GM12872 (cell line): ENCODE measurements at regions not wholly inside any gene's neighbourhood (a gene's known extent, or its start where the extent isn't known, plus 50 kb on each side); places are given as distances from the start of the nearest gene placed in this dataset.

Experiments
- TF ChIP-seq, protein P1 (sequence below): IDR thresholded peaks from 3 replicates; pipeline ENCODE4 v1.5.1; 2011; ENCODE audit warnings: low read depth, mild to moderate bottlenecking, low read length, moderate library complexity; ENCODE audit not compliant: insufficient read depth

DNA sequence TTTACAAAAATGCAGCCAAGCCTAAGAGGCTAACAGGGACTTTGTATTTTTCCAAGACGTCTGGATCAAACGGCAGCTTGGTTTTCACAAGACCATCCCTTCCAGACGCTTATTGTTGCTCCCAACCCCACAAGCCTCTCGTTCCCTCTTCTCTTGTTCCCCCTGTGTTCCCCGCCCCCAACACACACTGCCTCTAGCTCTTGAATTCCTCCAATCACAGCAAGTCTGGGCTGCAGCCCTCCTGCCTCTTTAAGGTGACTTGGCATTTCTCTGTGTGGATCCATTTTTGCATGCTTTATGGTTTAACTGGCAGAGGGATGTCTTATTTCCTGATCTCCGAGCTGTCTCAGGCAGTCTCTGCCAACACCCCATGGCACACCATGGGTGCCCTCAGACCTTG lies 182.2 kb downstream of the ABHD5 start:
- TF ChIP-seq, protein P1, sequence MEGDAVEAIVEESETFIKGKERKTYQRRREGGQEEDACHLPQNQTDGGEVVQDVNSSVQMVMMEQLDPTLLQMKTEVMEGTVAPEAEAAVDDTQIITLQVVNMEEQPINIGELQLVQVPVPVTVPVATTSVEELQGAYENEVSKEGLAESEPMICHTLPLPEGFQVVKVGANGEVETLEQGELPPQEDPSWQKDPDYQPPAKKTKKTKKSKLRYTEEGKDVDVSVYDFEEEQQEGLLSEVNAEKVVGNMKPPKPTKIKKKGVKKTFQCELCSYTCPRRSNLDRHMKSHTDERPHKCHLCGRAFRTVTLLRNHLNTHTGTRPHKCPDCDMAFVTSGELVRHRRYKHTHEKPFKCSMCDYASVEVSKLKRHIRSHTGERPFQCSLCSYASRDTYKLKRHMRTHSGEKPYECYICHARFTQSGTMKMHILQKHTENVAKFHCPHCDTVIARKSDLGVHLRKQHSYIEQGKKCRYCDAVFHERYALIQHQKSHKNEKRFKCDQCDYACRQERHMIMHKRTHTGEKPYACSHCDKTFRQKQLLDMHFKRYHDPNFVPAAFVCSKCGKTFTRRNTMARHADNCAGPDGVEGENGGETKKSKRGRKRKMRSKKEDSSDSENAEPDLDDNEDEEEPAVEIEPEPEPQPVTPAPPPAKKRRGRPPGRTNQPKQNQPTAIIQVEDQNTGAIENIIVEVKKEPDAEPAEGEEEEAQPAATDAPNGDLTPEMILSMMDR: no peak

DNA sequence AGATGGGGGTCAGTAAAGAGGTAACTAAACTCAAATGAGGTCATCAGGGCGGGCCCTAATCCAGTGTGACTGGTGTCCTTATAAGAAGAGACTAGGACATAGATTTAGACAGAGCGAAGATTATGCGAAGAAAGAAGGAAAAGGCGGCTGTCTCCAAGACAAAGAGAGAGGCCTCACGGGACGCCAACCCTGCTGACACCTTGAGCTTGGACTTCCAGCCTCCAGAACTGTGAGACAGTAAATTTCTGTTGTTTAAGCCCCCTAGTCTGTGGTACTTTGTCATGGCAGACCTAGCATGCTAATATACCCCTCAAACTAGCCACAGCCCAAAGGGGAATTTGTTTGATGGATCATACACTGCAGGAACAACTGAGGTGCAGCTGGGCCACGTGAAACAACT lies 183.0 kb downstream of the ABHD5 start:
- TF ChIP-seq, protein P1: no peak

DNA sequence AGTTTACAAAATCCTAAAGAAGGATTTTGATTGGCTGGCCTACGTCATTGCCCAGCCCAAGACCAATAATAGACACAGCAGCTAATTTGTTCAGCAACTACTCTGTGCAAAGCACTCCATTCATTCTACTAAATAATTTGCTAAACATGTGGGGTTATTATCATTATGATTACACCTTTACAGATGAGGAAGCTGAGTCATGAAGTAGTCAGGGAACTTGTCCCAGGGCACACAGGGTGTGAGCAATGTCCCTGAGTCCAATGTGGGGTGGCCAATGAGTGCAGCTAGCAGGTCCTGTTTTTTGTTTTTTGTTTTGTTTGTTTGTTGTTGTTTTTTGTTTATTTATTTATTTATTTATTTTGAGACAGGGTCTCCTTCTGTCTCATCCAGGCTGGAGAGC lies 183.6 kb downstream of the ABHD5 start:
- TF ChIP-seq, protein P1: no peak

DNA sequence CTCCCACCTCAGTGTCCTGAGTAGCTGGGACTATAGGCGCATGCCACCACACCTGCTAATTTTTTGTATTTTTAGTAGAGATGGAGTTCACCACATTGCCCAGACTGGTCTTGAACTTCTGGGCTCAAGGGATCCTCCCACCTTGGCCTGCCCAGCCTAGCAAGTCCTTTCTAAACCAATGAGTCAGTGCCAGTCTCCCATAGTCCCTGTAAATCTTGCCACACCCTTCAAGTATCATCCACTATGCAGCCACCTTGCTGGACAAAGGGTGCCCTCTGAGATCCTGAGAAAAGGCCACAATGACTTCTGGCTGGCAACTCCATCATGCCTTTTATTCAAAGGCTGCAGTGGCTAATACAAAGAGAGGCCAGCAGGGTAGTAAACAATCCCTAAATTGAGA lies 184.0 kb downstream of the ABHD5 start:
- TF ChIP-seq, protein P1: no peak

DNA sequence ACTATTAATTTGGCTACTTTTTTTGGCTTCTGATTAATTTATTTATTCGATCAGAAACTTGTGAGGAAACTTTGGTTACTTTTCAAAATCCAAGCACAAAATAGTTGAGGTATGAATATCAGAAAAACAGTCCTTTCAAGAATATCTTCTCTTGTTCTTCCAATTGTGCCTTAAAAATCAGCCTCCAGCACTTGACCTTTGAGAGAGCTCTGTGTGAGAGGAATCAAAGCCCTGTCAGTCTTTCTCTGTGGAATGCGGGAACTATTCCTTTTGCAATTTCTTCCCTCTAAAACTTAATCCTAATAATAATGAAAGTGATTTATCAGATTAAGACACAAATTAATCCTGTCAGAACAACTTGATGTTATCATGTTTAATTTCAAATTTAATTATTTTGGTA lies 185.9 kb downstream of the ABHD5 start:
- TF ChIP-seq, protein P1: no peak

DNA sequence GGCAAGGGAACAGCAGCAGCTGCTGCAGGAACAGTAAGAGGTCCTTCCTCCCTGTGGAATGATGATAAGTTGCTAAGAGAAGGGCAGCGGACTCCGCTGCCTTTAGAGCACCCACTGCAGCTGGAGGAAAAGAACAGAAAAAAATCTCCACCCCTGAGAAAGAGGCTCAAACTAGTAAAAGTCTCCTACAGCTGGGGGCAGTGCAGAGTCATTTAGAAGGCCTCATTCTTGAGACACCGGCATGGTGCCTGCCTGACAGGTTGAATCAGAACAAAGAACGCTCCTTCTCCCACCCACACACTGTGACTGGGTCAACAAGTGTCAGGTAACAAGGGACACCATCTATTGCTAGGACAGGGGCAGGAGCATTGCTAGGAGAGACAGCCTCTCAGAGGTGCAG lies 188.4 kb downstream of the ABHD5 start:
- TF ChIP-seq, protein P1: peak; percentile 56

DNA sequence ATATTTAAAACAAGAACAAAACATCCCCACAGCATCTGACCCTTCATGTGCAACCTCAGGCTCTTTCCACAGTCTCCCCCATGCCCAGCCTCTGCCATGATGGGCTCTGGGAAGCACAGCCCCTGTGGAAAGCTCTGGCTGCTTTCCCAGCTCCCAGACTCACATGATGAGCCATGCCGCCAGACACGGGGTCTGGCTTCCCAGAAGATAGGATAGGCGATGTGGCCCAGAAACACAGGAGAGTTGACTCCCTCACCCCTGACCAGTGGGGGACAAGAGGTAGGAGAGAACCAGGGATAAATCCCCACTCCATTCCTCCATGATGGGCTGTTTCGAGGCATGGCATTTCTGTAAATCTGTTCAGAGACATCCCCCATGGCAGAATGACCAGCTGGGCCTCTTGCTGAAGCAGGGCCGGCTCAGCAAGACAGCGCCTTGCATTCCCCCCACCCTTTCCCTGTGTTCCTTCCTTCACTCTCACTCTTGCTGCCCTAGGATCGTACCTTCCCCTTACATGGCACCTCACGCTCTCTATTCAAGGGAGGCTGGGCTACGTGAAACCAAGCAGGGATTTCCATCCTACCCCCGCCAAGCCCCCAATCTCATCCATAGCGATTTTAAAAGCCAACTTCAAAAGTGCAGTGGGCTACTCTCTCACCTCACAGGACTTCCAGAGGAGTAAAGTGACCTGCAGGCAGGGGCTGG lies 192.4 kb downstream of the ABHD5 start:
- TF ChIP-seq, protein P1: no peak
